K562 (cell line): ENCODE measurements at regions not wholly inside any gene's neighbourhood (a gene's known extent, or its start where the extent isn't known, plus 50 kb on each side); places are given as distances from the start of the nearest gene placed in this dataset.

ENCODE experiments used
- ATAC-seq: fragments of 200-7000 bp; cut with Tn5 transposase; 3 replicates; pipeline ENCODE4 v1.9.1; 2020; ENCODE audit warnings: moderate library complexity
- BruUV-seq: library from RNA; stranded (reverse); fragments of 400-500 nt; replicated peaks from 2 replicates; lab custom pipeline; 2021; lab: Mats Ljungman, UMichigan
- CTCF ChIA-PET: fragments of 300-600 bp; formaldehyde crosslinking; extraction: SDS; loops from one replicate; lab custom pipeline; 2021; ENCODE audit warnings: low intra/inter-chr PET ratio; lab: Yijun Ruan, JAX
- POLR2A ChIA-PET: fragments of 300-600, 350-650 bp; sonication (Branson Sonifier 250); formaldehyde crosslinking; extraction: SDS; loops from one replicate; lab custom pipeline; 2021; ENCODE audit warnings: antibody characterized with exemption, inconsistent platforms; lab: Yijun Ruan, JAX
- DNase-seq, 4 experiments: peaks; one replicate each; pipeline versions ENCODE4 v3.0.0 to v3.0.0-alpha.2; 2011 to 2018; ENCODE audit warnings: low spot score in 3 of 4, mixed read lengths in 3 of 4; ENCODE audit errors: extremely low read depth in 1 of 4
- FAIRE-seq: peaks from 2 replicates; lab custom pipeline; 2011; peaks lifted over from hg19 to GRCh38; lab: Jason Lieb, UNC
- H2AFZ ChIP-seq: 2 replicates; pipeline ENCODE4 v1.6.0; 2011; ENCODE audit warnings: low read depth, low read length, control low read depth, inconsistent platforms
- H3K27ac ChIP-seq: fragments of 200-600 bp; 3 replicates; pipeline ENCODE4 v1.8.0; 2011; ENCODE audit warnings: low read depth, mild to moderate bottlenecking, control low read depth, inconsistent platforms, low read length, moderate library complexity, mixed read lengths; ENCODE audit errors: extremely low read depth
- H3K27me3 ChIP-seq, 2 experiments: fragments of 300-600 bp in 1 of 2; 2 replicates in 1 of 2; 3 replicates in 1 of 2; pipeline versions ENCODE4 v1.6.0 to v1.8.0; 2011; ENCODE audit warnings: inconsistent platforms in 2 of 2, low read length in 2 of 2, mild to moderate bottlenecking in 1 of 2, mixed read lengths in 1 of 2, moderate library complexity in 1 of 2; ENCODE audit not compliant: control insufficient read depth in 2 of 2, insufficient read depth in 2 of 2
- H3K36me3 ChIP-seq: fragments of 300-600 bp; 3 replicates; pipeline ENCODE4 v1.8.0; 2011; ENCODE audit warnings: mild to moderate bottlenecking, low read length, inconsistent platforms; ENCODE audit not compliant: control insufficient read depth, insufficient read depth
- H3K4me1 ChIP-seq, 2 experiments: fragments of 200-600 bp in 1 of 2; replicated peaks in 1 of 2; 2 replicates in 1 of 2; 3 replicates in 1 of 2; pipeline versions ENCODE4 v1.5.1 to v1.8.0; 2011; ENCODE audit warnings: inconsistent platforms in 2 of 2, low read length in 2 of 2, mild to moderate bottlenecking in 1 of 2, mixed read lengths in 1 of 2, moderate library complexity in 1 of 2; ENCODE audit not compliant: control insufficient read depth in 2 of 2, insufficient read depth in 2 of 2
- H3K4me2 ChIP-seq: 2 replicates; pipeline ENCODE4 v1.6.1; 2011; ENCODE audit warnings: low read length, control low read depth, inconsistent platforms, mixed read lengths; ENCODE audit not compliant: insufficient read depth
- H3K4me3 ChIP-seq: fragments of 200-600 bp; sonication (generic), shearing (Covaris generic); 2 replicates; pipeline ENCODE4 v1.5.1; 2016; ENCODE audit warnings: control low read depth, inconsistent platforms
- H3K79me2 ChIP-seq: fragments of 200-600 bp; 3 replicates; pipeline ENCODE4 v1.8.0; 2011; ENCODE audit warnings: low read length, inconsistent platforms; ENCODE audit not compliant: control insufficient read depth, insufficient read depth
- H3K9ac ChIP-seq, 2 experiments: 2 replicates each; pipeline versions ENCODE4 v1.6.0 to v1.6.1; 2011; ENCODE audit warnings: low read depth in 2 of 2, low read length in 2 of 2, control low read depth in 1 of 2, inconsistent platforms in 1 of 2, mild to moderate bottlenecking in 1 of 2, mixed read lengths in 1 of 2; ENCODE audit not compliant: insufficient read depth in 1 of 2
- H3K9me1 ChIP-seq: one replicate; pipeline ENCODE4 v1.6.0; 2011; ENCODE audit warnings: inconsistent platforms, mild to moderate bottlenecking, low read length, moderate library complexity; ENCODE audit not compliant: control insufficient read depth, insufficient read depth
- H3K9me3 ChIP-seq: replicated peaks from 2 replicates; pipeline ENCODE4 v1.5.1; 2011; ENCODE audit warnings: low read depth, low read length, inconsistent platforms; ENCODE audit not compliant: control insufficient read depth, insufficient read depth
- H4K20me1 ChIP-seq: replicated peaks from 2 replicates; pipeline ENCODE4 v1.6.1; 2011; ENCODE audit warnings: low read length, inconsistent platforms, mixed read lengths; ENCODE audit not compliant: control insufficient read depth, insufficient read depth
- ARID4B ChIP-seq: sonication (generic); formaldehyde crosslinking; IDR thresholded peaks from 2 replicates; pipeline ENCODE4 v1.8.0; 2022; ENCODE audit warnings: mild to moderate bottlenecking, missing genetic modification reagents
- GATAD2B ChIP-seq: fragments of 450-650 bp; IDR thresholded peaks from 2 replicates; pipeline ENCODE4 v1.6.1; 2017; ENCODE audit warnings: mild to moderate bottlenecking, borderline replicate concordance
- ID3 ChIP-seq, 2 experiments: fragments of 250-450 bp in 1 of 2; fragments of 450-650 bp in 1 of 2; sonication (Bioruptor Pico) in 1 of 2; IDR thresholded peaks; 2 replicates each; pipeline versions ENCODE4 v1.6.1 to v1.8.0; 2016 to 2021; ENCODE audit warnings: mild to moderate bottlenecking in 2 of 2, moderate library complexity in 2 of 2, missing compliant biosample characterization in 1 of 2, missing genetic modification characterization in 1 of 2
- JUN ChIP-seq, 2 experiments: sonication (generic) in 1 of 2; formaldehyde crosslinking in 1 of 2; IDR thresholded peaks; 2 replicates each; pipeline versions ENCODE4 v1.6.1 to v1.8.0; 2012 to 2022; ENCODE audit warnings: borderline replicate concordance in 2 of 2, mild to moderate bottlenecking in 2 of 2, improper control_type of control experiment in 1 of 2, low read depth in 1 of 2, low read length in 1 of 2, missing genetic modification reagents in 1 of 2
- NCOR1 ChIP-seq: fragments of 450-650 bp; IDR thresholded peaks from 2 replicates; pipeline ENCODE4 v1.6.1; 2016; ENCODE audit warnings: mild to moderate bottlenecking, moderate library complexity
- USF1 ChIP-seq: sonication (generic); formaldehyde crosslinking; IDR thresholded peaks from 2 replicates; pipeline ENCODE4 v1.9.0; 2022; ENCODE audit warnings: mild to moderate bottlenecking, missing genetic modification reagents
- ZBTB1 ChIP-seq: sonication (generic); formaldehyde crosslinking; IDR thresholded peaks from 2 replicates; pipeline ENCODE4 v1.8.1; 2023; ENCODE audit warnings: missing genetic modification reagents, low read depth, mild to moderate bottlenecking, borderline replicate concordance
- WGBS: fragments of 100-300 bp; shearing (Covaris generic); methylation state at CpG from one replicate; pipeline ENCODE4 v1.1.6; 2016; ENCODE audit warnings: low coverage, mixed read lengths; ENCODE audit not compliant: insufficient coverage; ENCODE audit errors: missing lambda C conversion rate; 5-methylcytosine and 5-hydroxymethylcytosine counted together
- in situ Hi-C: fragments of 300-500 bp; cut with MboI; formaldehyde crosslinking; loops from 4 replicates; pipeline ENCODE4 v1.15.0; 2018; ENCODE audit warnings: inconsistent platforms, mixed read lengths
- intact Hi-C: fragments of 100-400 bp; cut with micrococcal nuclease; formaldehyde crosslinking; loops from 2 replicates; pipeline ENCODE4 v1.14.2; 2022

GRCh38 chrX:147522981-147523380, 388.7 kb upstream of the FMR1 start (continued):
- TF ChIP-seq JUN (IDR thresholded peaks at IDR 0.05; ENCODE audit: borderline replicate concordance, low read depth, low read length) (no peak), JUN (CRISPR knock-in tag; IDR thresholded peaks at IDR 0.05; ENCODE audit: borderline replicate concordance) (no peak), USF1 (no peak), GATAD2B (no peak), ZBTB1 (CRISPR knock-in tag) (no peak), ARID4B (no peak), NCOR1 (no peak)

- Histone ChIP-seq H3K36me3 (no peaks in the 10 kb centered on the region), H3K9me3 (no peaks in the 10 kb centered on the region), H4K20me1 (no peaks in the 10 kb centered on the region), H2AFZ (no peak overlapping the region), H3K9me1 (no peaks in the 10 kb centered on the region), H3K4me1 (no peaks in the 10 kb centered on the region), H3K27ac (no peak overlapping the region), H3K4me2 (no peak overlapping the region), H3K27me3 (no peaks in the 10 kb centered on the region), H3K4me3 (no peak overlapping the region), H3K9ac (no peak overlapping the region), H3K79me2 (no peaks in the 10 kb centered on the region)
- no peak for DNase-seq
- intact Hi-C loops (no loop called here), in situ Hi-C loops (no loop called here)
- 0% methylated on average over 3 of the region's 3 CpGs for WGBS
- ChIA-PET POLR2A (no interaction called here), CTCF (no interaction called here)
- FAIRE-seq: no peak
- no TSS peak for BruUV-seq
- no peak for ATAC-seq
- no peak for TF ChIP-seq ID3 (CRISPR knock-in tag; IDR thresholded peaks at IDR 0.05)
- TF ChIP-seq ID3 (tag; IDR thresholded peaks at IDR 0.05): no peak
Observed at GRCh38 chrX:147533426-147533825, 378.3 kb upstream of the FMR1 start.
